DND-41 (cell line): ENCODE measurements at regions not wholly inside any gene's neighbourhood (a gene's known extent, or its start where the extent isn't known, plus 50 kb on each side); places are given as distances from the start of the nearest gene placed in this dataset.

Source experiments
- EZH2 ChIP-seq: IDR thresholded peaks from 3 replicates; pipeline ENCODE4 v1.6.1; 2012; ENCODE audit warnings: borderline replicate concordance, low read depth, mild to moderate bottlenecking, moderate library complexity, low read length, inconsistent platforms; ENCODE audit not compliant: severe bottlenecking
- TF ChIP-seq, protein P1 (sequence below): IDR thresholded peaks from 2 replicates; pipeline ENCODE4 v1.5.1; 2012; ENCODE audit warnings: borderline replicate concordance, low read length, moderate library complexity, mild to moderate bottlenecking; ENCODE audit not compliant: poor library complexity, severe bottlenecking; ENCODE audit errors: extremely low read depth

DNA sequence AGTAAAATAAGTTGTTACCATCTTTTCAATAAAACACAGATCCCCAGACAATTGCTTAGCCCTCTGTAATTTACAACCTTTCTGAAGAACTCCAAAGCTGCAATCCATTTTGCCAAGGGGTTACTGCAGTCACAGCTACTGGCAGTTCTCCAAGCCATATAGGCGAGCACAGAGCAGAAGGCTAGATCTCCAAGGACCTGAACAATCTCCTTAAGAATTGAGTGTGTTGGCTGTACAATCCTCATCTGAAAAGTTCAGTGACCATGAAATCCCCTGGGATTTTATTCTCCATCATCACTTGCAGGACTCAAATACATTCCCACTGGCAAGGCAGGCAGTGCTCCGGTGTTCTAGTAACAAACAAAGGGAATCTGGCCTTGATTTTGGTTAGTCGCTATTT lies 103.9 kb upstream of the LRP1B start:
- TF ChIP-seq, protein P1, sequence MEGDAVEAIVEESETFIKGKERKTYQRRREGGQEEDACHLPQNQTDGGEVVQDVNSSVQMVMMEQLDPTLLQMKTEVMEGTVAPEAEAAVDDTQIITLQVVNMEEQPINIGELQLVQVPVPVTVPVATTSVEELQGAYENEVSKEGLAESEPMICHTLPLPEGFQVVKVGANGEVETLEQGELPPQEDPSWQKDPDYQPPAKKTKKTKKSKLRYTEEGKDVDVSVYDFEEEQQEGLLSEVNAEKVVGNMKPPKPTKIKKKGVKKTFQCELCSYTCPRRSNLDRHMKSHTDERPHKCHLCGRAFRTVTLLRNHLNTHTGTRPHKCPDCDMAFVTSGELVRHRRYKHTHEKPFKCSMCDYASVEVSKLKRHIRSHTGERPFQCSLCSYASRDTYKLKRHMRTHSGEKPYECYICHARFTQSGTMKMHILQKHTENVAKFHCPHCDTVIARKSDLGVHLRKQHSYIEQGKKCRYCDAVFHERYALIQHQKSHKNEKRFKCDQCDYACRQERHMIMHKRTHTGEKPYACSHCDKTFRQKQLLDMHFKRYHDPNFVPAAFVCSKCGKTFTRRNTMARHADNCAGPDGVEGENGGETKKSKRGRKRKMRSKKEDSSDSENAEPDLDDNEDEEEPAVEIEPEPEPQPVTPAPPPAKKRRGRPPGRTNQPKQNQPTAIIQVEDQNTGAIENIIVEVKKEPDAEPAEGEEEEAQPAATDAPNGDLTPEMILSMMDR = no peak
- no peak for TF ChIP-seq EZH2
